NOMO-1 (cell line): ENCODE measurements at regions not wholly inside any gene's neighbourhood (a gene's known extent, or its start where the extent isn't known, plus 50 kb on each side); places are given as distances from the start of the nearest gene placed in this dataset.
"Not testable (repeated sequence)": the region's sequence is repeated elsewhere in the genome, so short reads cannot be mapped to it uniquely, and the experiment has no call there.

Source experiments
- DNase-seq, 2 experiments: peaks; one replicate each; lab custom pipeline; 2025; ENCODE audit not compliant: unreplicated experiment in 2 of 2; lab: John Stamatoyannopoulos, UW

- no peak for DNase-seq
Observed at GRCh38 chr4:64857198-64857597, 447.9 kb upstream of the TECRL start.

GRCh38 chr4:64846417-64846816 is 437.2 kb upstream of the TECRL start:
- DNase-seq: no peak

- no peak for DNase-seq
Observed at GRCh38 chr4:64829749-64830148, 420.5 kb upstream of the TECRL start.

GRCh38 chr4:64824591-64824990 is 415.3 kb upstream of the TECRL start:
- DNase-seq: no peak

- DNase-seq: no peak
Observed at GRCh38 chr4:64822405-64822804, 413.2 kb upstream of the TECRL start.

GRCh38 chr4:64821219-64821976 is 412.1 kb upstream of the TECRL start:
- DNase-seq: no peak

GRCh38 chr4:64814616-64815015 is 405.4 kb upstream of the TECRL start:
- no peak for DNase-seq

GRCh38 chr4:64807821-64808220 is 398.6 kb upstream of the TECRL start:
- no peak for DNase-seq

GRCh38 chr4:64799751-64800150 is 390.5 kb upstream of the TECRL start:
- DNase-seq: no peak

- DNase-seq: not testable (repeated sequence)
Observed at GRCh38 chr4:64798828-64799227, 389.6 kb upstream of the TECRL start.

GRCh38 chr4:64796581-64796980 is 387.3 kb upstream of the TECRL start:
- no peak for DNase-seq

- no peak for DNase-seq
Observed at GRCh38 chr4:64784125-64784524, 374.9 kb upstream of the TECRL start.

GRCh38 chr4:64781737-64782326 is 372.6 kb upstream of the TECRL start:
- DNase-seq: peak in 1 of 2 experiments; percentile 24

- no peak for DNase-seq
Observed at GRCh38 chr4:64780664-64781063, 371.4 kb upstream of the TECRL start.

- no peak for DNase-seq
Observed at GRCh38 chr4:64777286-64777685, 368.0 kb upstream of the TECRL start.

GRCh38 chr4:64776820-64777219 is 367.6 kb upstream of the TECRL start:
- no peak for DNase-seq

GRCh38 chr4:64774626-64775025 is 365.4 kb upstream of the TECRL start:
- DNase-seq: no peak

GRCh38 chr4:64771149-64771548 is 361.9 kb upstream of the TECRL start:
- DNase-seq: no peak

- DNase-seq: no peak
Observed at GRCh38 chr4:64767547-64767946, 358.3 kb upstream of the TECRL start.

GRCh38 chr4:64766565-64766964 is 357.3 kb upstream of the TECRL start:
- DNase-seq: no peak

GRCh38 chr4:64756016-64756415 is 346.8 kb upstream of the TECRL start:
- DNase-seq: no peak

GRCh38 chr4:64747919-64748715 is 338.9 kb upstream of the TECRL start:
- DNase-seq: no peak
